Omental fat pad (tissue), 3 donors: ENCODE measurements at regions not wholly inside any gene's neighbourhood (a gene's known extent, or its start where the extent isn't known, plus 50 kb on each side); places are given as distances from the start of the nearest gene placed in this dataset.

Experiments used
- ATAC-seq: fragments of 150-250 bp; one replicate; pipeline ENCODE4 v1.9.1; 2016; ENCODE audit warnings: mild to moderate bottlenecking, moderate library complexity; ENCODE audit not compliant: low FRiP score
- DNase-seq: peaks from one replicate; pipeline ENCODE4 v3.0.0-alpha.2; 2019; ENCODE audit warnings: low spot score
- TF ChIP-seq, protein P1 (sequence below), 3 donors: fragments of 450-650 bp; IDR thresholded peaks; one replicate each; pipeline ENCODE4 v1.5.1; 2016 to 2017; ENCODE audit warnings: antibody characterized with exemption in 3 of 3, mild to moderate bottlenecking in 3 of 3, moderate library complexity in 2 of 3

GRCh38 chr4:28776004-28776403, 1915.4 kb downstream of the STIM2 start:
- ATAC-seq (no peak), DNase-seq (no peak)
- TF ChIP-seq, protein P1, sequence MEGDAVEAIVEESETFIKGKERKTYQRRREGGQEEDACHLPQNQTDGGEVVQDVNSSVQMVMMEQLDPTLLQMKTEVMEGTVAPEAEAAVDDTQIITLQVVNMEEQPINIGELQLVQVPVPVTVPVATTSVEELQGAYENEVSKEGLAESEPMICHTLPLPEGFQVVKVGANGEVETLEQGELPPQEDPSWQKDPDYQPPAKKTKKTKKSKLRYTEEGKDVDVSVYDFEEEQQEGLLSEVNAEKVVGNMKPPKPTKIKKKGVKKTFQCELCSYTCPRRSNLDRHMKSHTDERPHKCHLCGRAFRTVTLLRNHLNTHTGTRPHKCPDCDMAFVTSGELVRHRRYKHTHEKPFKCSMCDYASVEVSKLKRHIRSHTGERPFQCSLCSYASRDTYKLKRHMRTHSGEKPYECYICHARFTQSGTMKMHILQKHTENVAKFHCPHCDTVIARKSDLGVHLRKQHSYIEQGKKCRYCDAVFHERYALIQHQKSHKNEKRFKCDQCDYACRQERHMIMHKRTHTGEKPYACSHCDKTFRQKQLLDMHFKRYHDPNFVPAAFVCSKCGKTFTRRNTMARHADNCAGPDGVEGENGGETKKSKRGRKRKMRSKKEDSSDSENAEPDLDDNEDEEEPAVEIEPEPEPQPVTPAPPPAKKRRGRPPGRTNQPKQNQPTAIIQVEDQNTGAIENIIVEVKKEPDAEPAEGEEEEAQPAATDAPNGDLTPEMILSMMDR (IDR thresholded peaks at IDR 0.05), result no peak

DNA sequence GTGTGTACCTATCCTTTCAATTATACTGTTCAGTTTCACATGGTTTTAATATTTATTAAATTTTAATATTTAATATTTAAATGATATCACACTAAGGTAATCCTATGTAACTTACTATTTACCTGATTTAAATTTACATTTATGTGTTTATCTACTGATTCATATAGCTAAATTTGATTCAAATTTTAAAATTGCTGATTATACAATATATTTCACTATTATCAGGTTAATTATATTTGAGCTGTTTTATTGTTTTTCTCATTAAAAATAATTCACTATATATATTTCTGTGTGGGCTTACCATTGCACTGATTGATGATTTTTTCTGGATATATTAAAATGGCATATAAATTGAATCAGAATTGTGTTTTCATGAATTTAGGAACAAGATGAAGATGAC, 1923.5 kb downstream of the STIM2 start:
- DNase-seq, result no peak
- no peak for ATAC-seq
- TF ChIP-seq, protein P1 (IDR thresholded peaks at IDR 0.05), result no peak

DNA sequence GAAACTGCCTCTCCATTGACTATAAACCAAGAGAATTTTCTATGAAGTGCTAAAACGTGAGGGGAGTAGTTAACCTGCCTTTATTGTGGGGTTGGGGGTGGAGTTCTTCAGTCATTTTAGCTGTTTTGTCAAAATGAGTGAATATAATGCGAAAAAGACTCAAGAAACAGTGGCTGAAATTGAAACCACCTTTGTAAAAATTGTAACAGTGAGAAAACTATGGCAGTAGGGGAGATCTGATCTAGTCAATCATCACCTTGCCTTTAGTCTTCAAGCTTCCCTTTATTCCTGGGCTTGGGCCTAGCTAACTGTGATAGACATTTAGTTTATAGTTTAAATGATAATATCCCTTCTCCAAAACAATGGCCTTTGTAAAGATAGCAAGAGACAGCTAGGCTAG, 1927.3 kb downstream of the STIM2 start:
- no peak for DNase-seq
- TF ChIP-seq, protein P1 (IDR thresholded peaks at IDR 0.05), result no peak
- no peak for ATAC-seq

DNA sequence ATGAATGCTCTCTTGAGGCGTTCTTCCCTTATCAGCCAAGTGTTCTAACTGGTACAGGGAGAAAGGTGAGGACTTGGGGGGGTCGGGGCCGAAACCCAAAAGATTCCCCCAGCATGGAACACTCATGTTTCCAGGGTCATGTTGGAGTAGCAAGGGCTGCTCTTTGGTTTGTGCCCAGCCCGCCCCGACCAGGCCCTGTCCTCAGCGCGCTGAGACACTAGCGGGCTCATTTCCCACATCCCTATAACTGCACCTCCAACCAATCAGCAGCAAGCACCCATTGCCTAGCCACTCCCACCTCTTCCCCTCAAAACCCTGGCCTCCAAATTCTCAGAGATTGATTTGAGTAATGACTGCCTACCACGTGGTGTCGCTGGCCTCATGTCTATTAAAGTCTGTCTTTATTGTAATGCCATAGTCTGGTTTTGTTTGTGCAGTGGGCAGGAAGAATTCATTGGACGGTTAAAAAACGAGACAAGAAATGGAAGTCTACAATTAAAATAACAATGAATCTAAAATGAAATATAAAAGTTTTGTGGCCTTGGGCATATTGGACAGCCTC, 1928.4 kb downstream of the STIM2 start:
- TF ChIP-seq, protein P1 (IDR thresholded peaks at IDR 0.05), result no peak
- DNase-seq, result no peak
- no peak for ATAC-seq

- no peak for DNase-seq
- TF ChIP-seq, protein P1 (IDR thresholded peaks at IDR 0.05), result no peak
- no peak for ATAC-seq
These were observed 1927.1 kb upstream of the PCDH7 start for GRCh38 chr4:28792917-28793597.

- ATAC-seq (peak; percentile 82), DNase-seq (no peak)
- TF ChIP-seq, protein P1 (IDR thresholded peaks at IDR 0.05), result no peak
These were observed 1920.5 kb upstream of the PCDH7 start for GRCh38 chr4:28799696-28800095.

- ATAC-seq, result no peak
- DNase-seq, result no peak
These were observed 1909.1 kb upstream of the PCDH7 start for GRCh38 chr4:28811025-28811424.

More at GRCh38 chr4:28811025-28811424, 1909.1 kb upstream of the PCDH7 start:
- TF ChIP-seq, protein P1 (IDR thresholded peaks at IDR 0.05), result no peak
